Chondrocyte (in vitro differentiated cells): ENCODE measurements at regions not wholly inside any gene's neighbourhood (a gene's known extent, or its start where the extent isn't known, plus 50 kb on each side); places are given as distances from the start of the nearest gene placed in this dataset.

Experiments used
- DNase-seq: peaks from one replicate; pipeline ENCODE4 v3.0.0; 2021; ENCODE audit warnings: mixed read lengths, low spot score
- H3K27ac Mint-ChIP-seq: one replicate; pipeline ENCODE4 v1.8.0; 2021; ENCODE audit warnings: mild to moderate bottlenecking, moderate library complexity, mixed read lengths; ENCODE audit not compliant: unreplicated experiment
- H3K27me3 Mint-ChIP-seq: 2 replicates; pipeline ENCODE4 v1.8.0; 2021; ENCODE audit warnings: low read depth, mixed read lengths
- H3K36me3 Mint-ChIP-seq: 2 replicates; pipeline ENCODE4 v1.8.0; 2021; ENCODE audit warnings: low read depth, mixed read lengths
- H3K4me1 Mint-ChIP-seq: 2 replicates; pipeline ENCODE4 v1.8.0; 2021; ENCODE audit warnings: low read depth, mild to moderate bottlenecking, mixed read lengths
- H3K4me3 Mint-ChIP-seq: one replicate; pipeline ENCODE4 v1.8.0; 2021; ENCODE audit warnings: mild to moderate bottlenecking, moderate library complexity, mixed read lengths; ENCODE audit not compliant: unreplicated experiment
- H3K9me3 Mint-ChIP-seq: 2 replicates; pipeline ENCODE4 v1.8.0; 2021; ENCODE audit warnings: low read depth, mixed read lengths
- CTCF ChIP-seq: fragments of 200-600 bp; sonication (generic); IDR thresholded peaks from 2 replicates; pipeline ENCODE4 v1.5.0; 2021; ENCODE audit warnings: antibody characterized with exemption, mild to moderate bottlenecking, moderate library complexity

GRCh38 chr10:111837985-111838384 is 345.6 kb downstream of the GPAM start:
- no peak overlapping the region for H3K27ac Mint-ChIP-seq
- H3K36me3 Mint-ChIP-seq = no peaks in the 10 kb centered on the region
- no peaks in the 10 kb centered on the region for H3K9me3 Mint-ChIP-seq
- no peak for TF ChIP-seq CTCF
- no peaks in the 10 kb centered on the region for H3K4me1 Mint-ChIP-seq
- no peaks in the 10 kb centered on the region for H3K27me3 Mint-ChIP-seq
- no peak overlapping the region for H3K4me3 Mint-ChIP-seq
- no peak for DNase-seq

- Mint-ChIP-seq H3K36me3 (no peaks in the 10 kb centered on the region), H3K27ac (no peak overlapping the region), H3K4me3 (no peak overlapping the region), H3K9me3 (peaks cover 12% of the 10 kb centered on the region), H3K4me1 (no peaks in the 10 kb centered on the region), H3K27me3 (no peaks in the 10 kb centered on the region)
- no peak for TF ChIP-seq CTCF
- no peak for DNase-seq
These were observed 343.0 kb downstream of the GPAM start for GRCh38 chr10:111840546-111840945.

- no peaks in the 10 kb centered on the region for H3K36me3 Mint-ChIP-seq
- H3K4me3 Mint-ChIP-seq = no peak overlapping the region
- TF ChIP-seq CTCF = no peak
These were observed 330.8 kb downstream of the GPAM start for GRCh38 chr10:111852801-111853200.

GRCh38 chr10:111856631-111857030 is 326.9 kb downstream of the GPAM start:
- H3K4me1 Mint-ChIP-seq = no peaks in the 10 kb centered on the region
- H3K36me3 Mint-ChIP-seq = no peaks in the 10 kb centered on the region
- H3K27me3 Mint-ChIP-seq = no peaks in the 10 kb centered on the region
- peak; percentile 37 for TF ChIP-seq CTCF
- no peak overlapping the region for H3K27ac Mint-ChIP-seq
- no peak overlapping the region for H3K4me3 Mint-ChIP-seq
- peaks cover 8% of the 10 kb centered on the region for H3K9me3 Mint-ChIP-seq
- DNase-seq = no peak

More at GRCh38 chr10:111852801-111853200, 330.8 kb downstream of the GPAM start:
- Mint-ChIP-seq H3K27ac (no peak overlapping the region), H3K9me3 (peaks cover 13% of the 10 kb centered on the region), H3K4me1 (no peaks in the 10 kb centered on the region), H3K27me3 (no peaks in the 10 kb centered on the region)
- DNase-seq = no peak

GRCh38 chr10:111865550-111865949 is 318.0 kb downstream of the GPAM start:
- TF ChIP-seq CTCF = no peak
- Mint-ChIP-seq H3K27me3 (no peaks in the 10 kb centered on the region), H3K9me3 (peaks cover 16% of the 10 kb centered on the region), H3K4me1 (no peaks in the 10 kb centered on the region), H3K4me3 (no peak overlapping the region), H3K27ac (no peak overlapping the region), H3K36me3 (no peaks in the 10 kb centered on the region)
- no peak for DNase-seq
